ENCODE measurements at regions not wholly inside any gene's neighbourhood (a gene's known extent, or its start where the extent isn't known, plus 50 kb on each side); places are given as distances from the start of the nearest gene placed in this dataset.

- no peaks in the 10 kb centered on the region for H3K9me3 ChIP-seq
- WGBS, 2 donors, result 76 to 85% methylated on average over 2 of the region's 2 CpGs
- no peak for DNase-seq
- H3K27ac ChIP-seq, result no peak overlapping the region
- no peak for TF ChIP-seq EP300 (IDR thresholded peaks at IDR 0.05)
- TF ChIP-seq POLR2A (IDR thresholded peaks at IDR 0.05), result no peak
- TF ChIP-seq CTCF (IDR thresholded peaks at IDR 0.05), result no peak
- no peak for TF ChIP-seq POLR2AphosphoS5 (IDR thresholded peaks at IDR 0.05)
- no peak overlapping the region for H3K4me3 ChIP-seq
- no peaks in the 10 kb centered on the region for H3K36me3 ChIP-seq
- H3K4me1 ChIP-seq, result no peaks in the 10 kb centered on the region
- H3K27me3 ChIP-seq, result no peaks in the 10 kb centered on the region
- no peak for ATAC-seq (ENCODE audit: low FRiP score in 2 of 2)
Measured at GRCh38 chr2:223532161-223532560, 70.0 kb downstream of the SCG2 start.

DNA sequence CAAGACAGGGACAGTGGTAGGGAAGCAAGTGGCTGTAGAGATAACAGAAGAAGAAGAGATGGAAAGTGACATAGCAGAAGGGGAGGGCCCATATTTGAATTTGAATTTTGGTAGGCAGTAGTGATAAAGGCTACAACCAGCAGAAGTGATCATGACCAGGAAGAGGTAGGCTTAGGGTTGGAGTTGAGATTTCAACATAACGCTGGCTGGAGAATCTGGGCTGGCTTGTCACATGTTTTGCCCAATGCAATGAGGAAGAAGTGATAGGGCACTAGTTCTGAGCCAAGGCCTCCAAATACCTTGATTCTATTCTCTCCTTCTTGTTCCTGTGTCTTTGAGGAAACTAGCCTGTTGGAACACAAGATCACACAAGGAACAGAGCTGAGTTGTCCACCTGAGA is 69.4 kb downstream of the SCG2 start:
- H3K27ac ChIP-seq, result no peak overlapping the region
- 75 to 76% methylated on average over 1 of the region's 1 CpG for WGBS, 2 donors
- ATAC-seq (ENCODE audit: low FRiP score in 2 of 2), result no peak

DNA sequence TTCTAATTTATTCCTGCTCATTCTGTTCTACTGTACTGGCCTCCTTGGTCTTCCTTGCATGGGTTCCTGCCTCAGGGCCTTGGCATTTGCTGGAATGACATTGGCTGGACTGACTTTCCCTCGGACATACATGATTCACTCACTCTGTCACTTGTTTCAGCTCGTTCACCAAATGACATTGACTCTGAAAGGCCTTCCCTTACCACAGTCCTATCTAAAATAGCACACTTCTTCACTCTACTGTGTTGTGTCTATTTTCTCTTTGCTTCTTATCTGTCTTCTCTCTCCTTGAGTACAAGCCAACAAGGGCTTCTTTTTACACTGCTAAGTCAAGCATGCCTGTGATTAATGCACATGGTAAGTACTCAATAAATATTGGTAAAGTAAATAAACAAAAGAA is 65.6 kb downstream of the SCG2 start:
- TF ChIP-seq CTCF (IDR thresholded peaks at IDR 0.05) (no peak), POLR2AphosphoS5 (IDR thresholded peaks at IDR 0.05) (no peak), EP300 (IDR thresholded peaks at IDR 0.05) (no peak), POLR2A (IDR thresholded peaks at IDR 0.05) (no peak)
- Histone ChIP-seq H3K9me3 (no peaks in the 10 kb centered on the region), H3K4me3 (no peak overlapping the region), H3K4me1 (no peaks in the 10 kb centered on the region), H3K36me3 (no peaks in the 10 kb centered on the region), H3K27ac (no peak overlapping the region), H3K27me3 (no peaks in the 10 kb centered on the region)
- ATAC-seq (ENCODE audit: low FRiP score in 2 of 2) (no peak), DNase-seq (no peak)
- WGBS, 2 donors, result 59 to 61% methylated on average over 2 of the region's 2 CpGs

More for the DNA sequence above, 69.4 kb downstream of the SCG2 start:
- Histone ChIP-seq H3K27me3 (no peaks in the 10 kb centered on the region), H3K9me3 (no peaks in the 10 kb centered on the region), H3K4me3 (no peak overlapping the region), H3K4me1 (no peaks in the 10 kb centered on the region), H3K36me3 (no peaks in the 10 kb centered on the region)
- no peak for DNase-seq
- TF ChIP-seq CTCF (IDR thresholded peaks at IDR 0.05) (no peak), POLR2AphosphoS5 (IDR thresholded peaks at IDR 0.05) (no peak), POLR2A (IDR thresholded peaks at IDR 0.05) (no peak), EP300 (IDR thresholded peaks at IDR 0.05) (no peak)

DNA sequence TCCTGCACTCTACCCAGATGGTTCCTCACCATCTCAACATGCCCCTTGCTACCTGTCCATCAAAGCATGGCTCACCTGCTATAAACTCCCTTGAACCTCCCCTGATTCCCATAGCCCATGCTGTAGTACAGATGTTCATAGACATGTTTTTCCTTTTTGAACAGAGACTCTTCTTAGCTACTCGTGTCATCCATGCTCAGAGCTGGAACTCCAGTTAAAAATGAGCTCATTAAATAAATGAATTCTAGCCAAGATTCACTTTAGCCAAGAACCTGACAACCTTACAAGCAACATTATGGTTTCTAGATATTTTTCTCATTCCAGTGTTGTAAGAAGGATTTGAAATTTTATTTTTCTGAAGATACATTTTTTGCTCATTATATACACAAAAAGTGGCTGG is 65.0 kb downstream of the SCG2 start:
- H3K36me3 ChIP-seq, result no peaks in the 10 kb centered on the region
- TF ChIP-seq CTCF (IDR thresholded peaks at IDR 0.05), result no peak
- no peak for TF ChIP-seq EP300 (IDR thresholded peaks at IDR 0.05)
- TF ChIP-seq POLR2AphosphoS5 (IDR thresholded peaks at IDR 0.05), result no peak
- TF ChIP-seq POLR2A (IDR thresholded peaks at IDR 0.05), result no peak
- no peak for DNase-seq
- no peak overlapping the region for H3K4me3 ChIP-seq
- H3K4me1 ChIP-seq, result no peaks in the 10 kb centered on the region
- H3K9me3 ChIP-seq, result no peaks in the 10 kb centered on the region
- no peak overlapping the region for H3K27ac ChIP-seq
- H3K27me3 ChIP-seq, result no peaks in the 10 kb centered on the region
- WGBS, 2 donors, result 52 to 61% methylated on average over 1 of the region's 1 CpG
- peak in 1 of 2 donors; percentile 53 for ATAC-seq (ENCODE audit: low FRiP score in 2 of 2)
